GM19438 (cell line): ENCODE measurements at regions not wholly inside any gene's neighbourhood (a gene's known extent, or its start where the extent isn't known, plus 50 kb on each side); places are given as distances from the start of the nearest gene placed in this dataset.

Experiments used
- ATAC-seq: cut with Tn5 transposase; IDR thresholded peaks from one replicate; pipeline ENCODE4 v1.9.1; 2021; ENCODE audit warnings: low read depth; ENCODE audit not compliant: unreplicated experiment

DNA sequence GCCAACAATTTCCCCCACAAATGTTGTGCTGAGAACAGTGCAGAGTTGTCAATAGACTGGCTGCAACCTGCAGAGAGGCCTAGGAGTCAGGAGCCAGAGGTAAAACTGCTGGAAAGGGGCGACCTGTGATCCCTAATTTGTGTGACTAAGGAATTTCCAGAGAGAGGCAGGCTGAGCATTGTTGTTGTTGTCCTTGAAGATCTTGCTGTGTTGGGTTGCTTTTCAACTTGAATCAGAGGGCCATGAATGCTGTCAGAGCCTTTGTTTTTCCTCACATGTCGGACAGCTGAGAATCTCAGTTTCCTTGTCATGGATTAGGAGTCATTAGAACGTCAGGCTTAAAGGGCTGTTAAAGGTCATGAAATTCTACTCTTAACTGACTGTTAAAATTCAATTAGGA is 134.6 kb upstream of the ASTN2 start:
- ATAC-seq, result no peak

DNA sequence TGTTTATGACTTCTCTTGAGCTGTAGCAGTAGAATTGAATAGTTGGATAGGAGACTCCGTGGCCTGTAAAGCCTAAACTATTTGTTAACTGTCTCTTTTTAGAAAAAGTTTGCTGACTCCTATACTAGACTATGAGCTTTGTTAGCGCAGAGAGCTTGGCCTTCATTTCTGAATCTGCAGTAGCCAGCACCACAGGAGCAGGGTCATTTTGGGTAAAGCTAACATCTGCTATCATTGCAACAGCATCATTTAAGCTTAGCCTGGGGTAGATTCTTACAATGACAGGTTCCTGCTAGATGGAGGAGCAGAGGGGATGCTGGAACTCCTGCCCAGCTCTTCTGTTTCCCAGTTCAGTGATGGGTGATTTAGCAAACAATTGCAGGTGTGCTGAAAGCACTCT is 133.7 kb upstream of the ASTN2 start:
- no peak for ATAC-seq

DNA sequence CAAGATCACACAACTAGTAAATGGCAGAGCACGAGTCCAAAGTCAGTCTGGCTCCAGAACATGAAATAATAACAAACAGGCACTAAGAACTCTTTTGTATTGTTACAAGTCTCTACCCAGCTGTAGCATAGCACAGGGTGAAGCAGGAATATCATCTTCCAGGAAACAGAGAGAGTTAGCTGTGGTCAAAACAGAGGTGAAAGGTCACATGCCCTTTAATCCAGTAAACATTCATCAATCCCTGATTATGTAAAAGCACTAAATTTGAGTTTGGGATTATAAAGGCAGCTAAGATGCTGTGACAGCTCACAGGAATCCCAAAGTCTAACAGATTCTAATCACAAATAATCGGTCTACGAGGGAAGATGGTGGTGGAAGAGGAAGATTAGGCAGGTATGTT is 133.0 kb upstream of the ASTN2 start:
- ATAC-seq, result no peak

DNA sequence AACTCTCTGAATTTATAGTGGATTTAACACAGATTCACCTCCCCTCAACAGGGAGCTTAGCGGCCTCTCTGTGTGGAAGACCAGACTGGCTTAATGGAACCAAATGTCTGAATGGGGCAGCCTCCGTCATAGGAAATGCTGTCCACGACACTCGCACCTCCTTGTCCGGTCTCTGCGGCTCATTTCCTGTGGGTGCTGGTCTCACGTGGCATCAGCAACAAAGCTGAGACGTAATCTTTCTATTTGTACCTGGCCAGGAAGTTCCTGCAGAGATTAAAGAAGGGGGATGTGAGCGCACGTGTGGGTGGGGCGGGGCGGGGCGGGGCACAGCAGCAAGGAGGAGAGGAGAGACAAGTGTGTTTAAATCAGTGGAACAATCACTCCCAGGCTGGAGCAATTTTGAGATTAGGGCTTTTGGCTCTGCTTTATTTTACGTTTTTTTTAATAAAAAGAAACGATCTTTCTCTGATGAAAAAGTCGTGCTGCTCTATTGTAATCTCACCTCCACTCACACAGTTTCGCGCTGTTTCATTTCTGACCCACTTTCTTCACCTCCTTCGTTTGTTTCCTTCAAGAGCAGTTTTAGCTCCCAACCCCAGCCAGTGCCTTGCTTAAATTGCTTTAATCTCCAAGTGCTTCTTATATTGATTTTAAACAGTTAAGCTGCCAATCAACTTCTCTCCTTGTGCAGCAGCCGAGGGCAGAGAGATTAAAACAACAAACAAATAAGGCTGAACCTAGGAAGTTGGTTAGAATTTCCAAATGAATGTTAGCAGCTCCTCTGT is 132.2 kb upstream of the ASTN2 start:
- no peak for ATAC-seq

DNA sequence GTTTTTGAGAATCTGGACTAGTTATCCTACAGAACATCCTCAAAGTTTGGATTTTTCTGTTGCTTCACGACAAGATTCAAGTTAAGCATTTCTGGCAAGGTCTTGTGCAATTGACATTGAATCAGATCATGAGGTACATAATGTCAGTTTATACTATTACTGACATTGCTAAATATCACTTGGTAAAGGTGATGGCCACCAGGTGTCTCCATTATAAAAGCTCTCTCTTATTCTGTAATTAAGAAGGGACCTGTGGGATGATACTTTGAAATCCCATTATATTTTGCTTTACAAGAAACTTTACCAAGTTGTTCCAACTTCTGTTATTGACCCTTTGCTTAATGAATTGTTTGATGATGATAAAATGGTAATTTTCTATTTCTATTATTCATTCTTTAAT is 131.0 kb upstream of the ASTN2 start:
- no peak for ATAC-seq

DNA sequence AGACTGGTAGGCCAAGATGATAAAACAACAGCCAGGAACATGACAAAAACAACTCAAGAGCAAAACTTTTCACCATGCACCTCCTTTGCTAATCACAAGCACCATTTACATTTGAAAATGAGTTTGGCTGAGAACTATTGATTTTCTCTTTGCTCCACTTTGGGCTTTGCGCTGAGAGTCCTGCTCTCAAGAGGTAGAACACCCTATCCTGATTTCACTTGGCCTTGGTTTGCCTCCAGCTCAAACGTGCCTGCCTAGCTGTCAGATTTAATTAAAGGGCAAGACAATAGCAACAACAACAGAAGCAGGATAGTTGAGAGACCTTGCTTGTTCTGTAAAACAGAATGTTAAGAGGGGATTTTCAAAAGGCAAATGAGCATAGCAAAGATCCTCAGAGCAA is 128.2 kb upstream of the ASTN2 start:
- no peak for ATAC-seq

DNA sequence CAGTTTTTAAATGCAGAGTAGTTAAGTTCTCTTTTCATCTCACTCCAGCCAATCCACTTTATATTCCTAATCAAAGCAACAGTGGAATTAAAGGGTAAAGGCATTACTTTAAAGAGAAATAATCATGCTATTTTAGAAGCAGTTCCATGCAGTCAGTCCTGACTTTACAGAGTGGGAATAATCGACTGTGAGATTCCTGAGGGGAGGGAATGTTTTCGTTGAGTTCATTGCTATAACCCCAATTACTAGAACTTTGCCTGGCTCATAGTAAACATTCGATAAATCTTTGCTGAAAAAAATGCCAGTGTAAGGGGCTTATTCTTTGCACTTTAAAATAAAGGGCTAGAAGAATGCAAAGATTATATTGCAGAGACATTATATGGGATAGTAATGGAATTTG is 127.2 kb upstream of the ASTN2 start:
- ATAC-seq, result no peak

DNA sequence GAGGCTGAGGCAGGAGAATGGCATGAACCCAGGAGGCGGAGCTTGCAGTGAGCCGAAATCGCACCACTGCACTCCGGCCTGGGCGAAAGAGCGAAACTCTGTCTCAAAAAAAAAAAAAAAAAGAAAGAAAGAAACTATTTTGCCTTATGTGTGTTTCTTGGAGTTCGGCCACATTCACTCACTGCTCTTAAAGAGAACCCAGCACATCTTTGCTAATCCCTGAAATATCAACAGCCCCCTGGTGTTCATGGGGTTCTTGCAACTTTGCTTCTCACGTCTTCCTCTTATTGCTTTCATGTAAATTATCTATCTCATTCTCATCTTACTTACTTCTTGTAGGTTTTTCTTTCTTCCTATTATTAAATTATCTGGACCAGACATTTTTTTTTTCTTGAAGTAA is 126.3 kb upstream of the ASTN2 start:
- no peak for ATAC-seq

DNA sequence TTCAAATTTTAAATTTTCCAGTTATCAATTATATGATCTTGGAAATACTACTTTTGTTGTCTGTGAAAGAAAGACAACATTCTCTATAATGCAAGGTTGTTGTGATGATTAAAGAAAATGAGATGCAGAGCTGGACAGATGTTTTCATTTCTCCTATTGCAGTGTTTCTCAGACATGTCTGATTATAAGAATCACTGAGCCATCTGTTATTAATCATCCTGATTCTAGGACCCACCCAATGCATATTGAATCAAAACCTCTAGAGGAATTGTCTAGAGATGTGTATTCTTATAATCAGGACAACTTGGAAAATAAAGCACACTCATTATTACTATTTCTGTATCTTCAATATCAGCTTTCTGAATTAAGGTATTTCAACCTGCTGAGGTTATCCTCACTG is 121.1 kb upstream of the ASTN2 start:
- no peak for ATAC-seq

DNA sequence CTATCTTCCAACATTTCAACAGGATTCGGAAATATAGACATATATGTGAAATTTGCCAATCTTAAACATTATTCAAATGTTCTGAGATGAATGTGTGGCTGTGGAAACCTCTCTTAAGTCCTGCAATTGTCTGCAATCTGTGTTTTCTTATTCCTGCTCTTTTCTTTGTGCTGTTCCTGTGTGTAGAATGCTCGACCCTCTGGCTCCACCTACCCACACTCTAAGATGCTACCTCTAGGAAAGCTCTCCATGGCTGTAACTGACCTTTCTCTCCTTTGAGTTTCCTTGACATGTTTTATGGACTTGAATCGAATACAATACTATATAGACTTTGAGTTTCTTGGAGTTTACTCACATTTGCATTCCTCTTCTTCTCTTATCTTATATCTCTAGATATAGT is 120.6 kb upstream of the ASTN2 start:
- no peak for ATAC-seq

DNA sequence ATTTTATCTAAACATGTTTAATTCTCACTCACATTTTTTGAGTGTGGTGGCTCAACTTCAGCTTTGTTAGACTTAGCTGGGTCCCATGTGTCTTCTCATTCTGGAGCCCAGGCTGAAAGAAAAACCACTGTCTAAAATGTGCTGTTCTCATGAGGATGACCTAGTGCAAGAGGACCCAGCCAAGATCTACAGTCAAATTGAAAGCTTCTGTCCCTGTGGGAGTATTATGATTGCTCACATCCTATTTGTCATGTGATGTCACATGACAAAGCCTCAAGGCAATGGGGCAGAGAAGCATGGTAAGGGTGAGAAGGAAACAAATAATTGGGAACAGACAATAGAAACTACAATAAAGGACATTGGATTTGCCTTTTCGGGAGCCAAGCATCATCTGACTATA is 113.4 kb upstream of the ASTN2 start:
- ATAC-seq, result no peak

DNA sequence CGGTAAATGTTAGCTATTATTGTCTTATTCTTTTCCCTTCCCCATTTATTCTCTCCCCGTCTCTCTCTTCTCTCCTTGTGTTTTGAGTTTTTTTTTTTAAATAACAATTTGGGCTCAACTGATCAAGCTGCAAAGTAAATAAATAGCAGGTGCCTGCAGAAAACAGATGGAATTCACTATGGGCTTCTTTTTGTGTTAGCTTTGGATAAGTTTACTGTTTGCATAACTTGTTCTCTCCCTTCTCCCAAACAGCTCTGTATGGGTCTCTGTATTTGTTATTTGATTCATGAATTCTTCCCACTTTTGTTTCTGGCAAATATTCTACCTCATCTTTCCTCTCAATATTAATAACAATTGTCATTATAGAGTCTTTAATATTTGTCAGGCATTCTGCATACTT is 111.8 kb upstream of the ASTN2 start:
- no peak for ATAC-seq

DNA sequence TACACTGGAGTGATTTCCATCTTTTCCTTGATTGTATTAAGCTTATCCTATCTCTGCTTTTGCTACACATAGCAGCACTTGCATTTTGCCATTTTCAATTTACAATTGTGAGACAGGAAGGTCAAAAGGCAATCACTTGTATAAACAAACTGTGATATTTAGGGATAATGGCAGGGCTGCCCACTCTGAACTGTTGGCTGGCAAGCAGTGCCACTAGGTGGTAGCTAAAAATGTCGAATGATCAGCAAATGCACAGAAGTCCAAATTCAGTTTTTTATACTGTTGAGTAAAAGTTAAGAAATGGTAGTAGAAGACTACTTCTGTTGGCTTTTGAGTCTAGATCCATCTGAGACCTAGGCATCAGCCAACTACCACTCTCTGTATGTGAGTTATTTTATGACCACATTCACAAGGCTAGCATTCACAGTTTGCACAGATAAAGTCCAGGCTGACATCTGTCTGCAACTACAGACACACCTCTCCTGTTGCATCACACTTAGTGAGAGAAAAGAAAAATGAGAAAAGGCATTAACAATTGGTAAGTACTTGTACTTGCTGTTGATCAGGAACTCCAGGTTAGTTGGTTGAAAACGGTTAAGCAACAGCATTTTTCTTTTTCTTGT is 108.8 kb upstream of the ASTN2 start:
- ATAC-seq, result no peak

DNA sequence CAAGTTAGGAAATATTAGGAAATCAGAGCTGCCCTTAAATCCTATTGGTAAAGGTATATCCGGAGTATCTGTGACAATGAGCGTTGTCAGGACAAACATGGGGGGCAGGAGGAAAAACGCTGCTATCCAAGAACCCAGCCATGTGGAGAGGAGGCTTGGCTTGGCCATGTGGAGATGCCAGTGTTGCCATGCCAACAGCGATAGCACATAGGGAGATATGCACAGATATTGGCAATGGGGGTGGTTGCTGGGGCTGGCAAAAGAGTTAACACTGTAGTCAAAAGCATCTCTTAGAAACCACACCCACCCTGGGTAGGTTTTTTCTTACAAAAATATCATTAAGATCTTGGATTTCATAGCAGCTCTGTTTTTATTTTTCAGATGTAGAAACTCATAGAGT is 106.4 kb upstream of the ASTN2 start:
- ATAC-seq, result no peak

DNA sequence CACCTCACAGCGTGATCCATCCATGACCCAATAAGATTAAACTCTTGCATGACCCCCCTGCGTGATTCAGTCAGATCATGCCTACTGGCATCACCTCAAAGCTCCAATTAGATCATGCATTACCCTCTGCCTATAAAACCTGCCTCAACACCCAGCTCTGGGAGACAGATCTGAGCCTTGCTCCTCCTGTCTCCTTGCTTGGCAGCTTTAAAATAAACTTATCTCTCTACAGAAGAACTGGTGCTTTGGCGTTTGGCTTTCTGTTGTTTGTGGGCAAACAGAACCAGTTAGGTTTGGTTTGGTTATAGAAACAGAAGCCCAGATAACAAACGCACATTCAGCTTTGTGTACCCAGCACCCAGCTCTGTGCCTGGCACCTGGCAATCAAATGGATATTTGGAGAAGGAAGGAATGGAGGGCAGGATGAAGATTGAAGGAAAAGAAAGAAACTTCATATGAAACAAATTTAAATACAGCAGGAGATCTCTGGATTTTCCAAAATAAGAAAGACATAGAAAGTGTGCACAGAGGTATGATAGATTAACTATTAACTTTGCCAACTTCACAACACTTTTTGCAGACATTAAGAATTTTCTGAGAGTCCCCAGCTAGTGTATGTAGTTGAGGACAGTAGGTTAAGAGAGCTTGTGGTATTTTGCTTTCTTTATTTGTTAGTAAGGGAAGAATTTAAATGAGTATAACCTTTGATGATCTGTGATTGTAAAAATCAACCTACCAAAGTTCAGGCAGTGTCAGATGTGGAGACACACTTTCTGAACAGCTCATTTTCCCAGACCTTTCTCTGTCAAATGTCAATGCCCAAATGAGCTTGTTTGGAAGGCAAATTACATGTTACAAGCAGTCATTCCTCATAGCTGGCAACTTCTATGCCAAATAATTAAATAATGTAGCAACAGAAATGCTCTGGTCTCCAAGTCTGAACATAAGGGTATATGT is 102.1 kb upstream of the ASTN2 start:
- no peak for ATAC-seq

DNA sequence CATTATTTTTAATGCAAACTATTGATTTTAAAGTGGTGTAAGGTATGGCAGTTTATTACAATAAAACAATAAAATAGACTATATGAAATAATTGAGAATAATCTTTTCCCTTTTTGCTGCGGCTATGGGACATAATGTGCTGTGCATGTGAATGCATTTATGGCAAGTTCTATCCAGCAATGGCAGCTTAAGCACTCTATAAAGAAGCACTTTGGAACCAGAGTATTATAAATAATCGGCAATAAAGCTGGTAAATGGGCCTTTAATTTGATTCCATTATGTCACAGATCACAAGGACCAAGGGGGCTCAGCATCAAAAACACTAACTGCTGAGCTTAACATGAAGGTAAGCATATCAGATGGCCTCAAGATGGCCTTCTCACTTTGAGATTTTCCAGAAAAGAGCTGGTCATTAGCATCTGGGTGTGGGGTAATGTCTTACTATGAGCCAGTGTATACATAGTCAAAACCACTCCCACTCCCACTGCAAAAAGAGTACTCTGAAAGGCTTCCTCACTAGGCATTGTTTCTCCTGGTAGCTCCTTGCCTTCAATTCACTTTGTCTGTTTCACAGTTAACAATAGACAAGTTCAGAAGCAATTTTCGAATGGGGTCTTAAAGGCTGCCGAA is 97.1 kb upstream of the ASTN2 start:
- no peak for ATAC-seq

DNA sequence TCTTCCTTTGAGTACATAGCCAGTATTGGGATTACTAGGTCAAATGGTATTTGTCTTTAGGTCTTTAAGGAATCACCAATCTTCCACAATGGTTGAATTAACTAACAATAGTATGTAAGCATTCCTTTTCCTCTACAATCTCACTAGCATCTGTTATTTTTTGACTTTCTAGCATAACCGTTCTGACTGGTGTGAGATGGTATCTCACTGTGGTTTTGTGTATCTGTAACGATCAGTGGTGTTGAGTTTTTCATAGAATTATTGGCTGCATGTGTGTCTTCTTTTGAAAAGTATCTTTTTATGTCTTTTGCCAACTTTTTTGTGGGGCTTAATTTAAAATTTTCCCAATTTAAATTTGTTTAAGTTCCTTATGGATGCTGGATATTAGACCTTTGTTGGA is 81.5 kb upstream of the ASTN2 start:
- no peak for ATAC-seq

DNA sequence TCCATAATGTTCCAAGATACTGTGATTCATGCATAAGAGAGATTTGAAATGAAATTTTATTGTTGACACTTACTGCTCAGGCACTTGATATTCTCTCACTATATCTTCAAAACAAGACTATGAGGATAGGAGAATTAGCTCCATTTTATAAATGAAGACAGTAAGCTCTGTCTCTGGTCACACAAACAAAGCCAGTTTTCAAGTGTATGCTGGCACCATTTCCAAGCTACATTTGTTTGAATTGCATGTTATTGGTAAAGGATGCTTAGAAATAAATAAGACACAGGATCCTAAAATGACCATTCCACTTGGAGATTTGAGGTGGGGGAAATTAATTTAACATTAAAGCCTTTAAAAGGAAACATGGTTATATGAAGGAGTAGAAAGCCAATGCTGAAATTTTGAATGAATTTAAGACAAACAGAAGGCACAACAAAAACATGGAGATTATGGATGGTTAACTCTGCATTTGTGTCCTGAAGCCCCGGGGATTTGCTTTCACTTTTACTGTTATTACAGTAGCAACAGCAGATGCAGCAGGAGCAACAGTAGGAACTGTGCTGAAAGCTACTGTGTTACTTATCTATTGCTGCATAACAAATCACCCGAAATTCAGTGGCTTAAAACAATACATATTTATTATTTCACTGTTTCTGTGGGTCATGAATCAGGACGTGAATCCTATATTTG is 79.7 kb upstream of the ASTN2 start:
- no peak for ATAC-seq

DNA sequence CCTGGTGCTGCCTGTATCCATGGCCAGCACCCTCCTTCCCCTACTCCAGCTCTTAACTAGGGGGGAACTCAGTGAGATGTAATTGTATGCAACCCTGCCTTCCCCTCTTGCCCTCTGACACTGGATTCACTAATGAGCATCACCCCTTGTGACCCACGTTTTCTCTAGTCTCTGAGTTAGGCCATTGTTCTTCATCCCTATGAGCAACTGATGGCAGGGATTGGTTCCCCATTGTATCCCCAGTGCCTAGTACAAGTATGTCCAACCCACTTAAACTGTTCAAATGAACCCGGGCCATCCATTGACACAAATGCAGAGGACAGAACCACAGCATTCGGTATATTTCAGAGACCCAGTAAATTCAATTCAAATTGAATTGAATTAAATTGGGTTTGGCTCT is 77.6 kb upstream of the ASTN2 start:
- no peak for ATAC-seq

DNA sequence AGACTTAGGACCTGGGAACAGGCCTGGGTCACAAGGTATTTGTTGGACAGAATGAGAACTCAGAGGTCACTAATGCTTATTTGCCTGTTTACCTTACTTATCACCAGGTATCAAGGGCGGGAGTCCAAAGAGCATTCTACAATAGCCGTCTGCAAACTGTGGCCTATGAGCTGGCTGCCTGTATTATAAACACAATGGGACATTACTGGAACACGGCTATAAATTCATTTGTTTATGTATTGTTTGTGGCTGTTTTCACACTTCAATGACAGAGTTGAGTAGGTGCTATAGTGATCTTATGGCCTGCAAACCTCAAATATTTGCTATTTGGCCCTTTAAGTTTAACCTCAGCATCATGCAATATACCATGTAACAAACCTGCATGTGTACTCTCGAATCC is 76.6 kb upstream of the ASTN2 start:
- no peak for ATAC-seq
